K562 (cell line): ENCODE measurements at regions not wholly inside any gene's neighbourhood (a gene's known extent, or its start where the extent isn't known, plus 50 kb on each side); places are given as distances from the start of the nearest gene placed in this dataset.

Experiments used
- ATF3 ChIP-seq, 2 experiments: fragments of 450-650 bp in 1 of 2; sonication (generic) in 1 of 2; formaldehyde crosslinking in 1 of 2; IDR thresholded peaks in 1 of 2; conservative IDR thresholded peaks in 1 of 2; 2 replicates each; pipeline versions ENCODE4 v1.6.1 to v1.8.1; 2016 to 2023; ENCODE audit warnings: mild to moderate bottlenecking in 2 of 2, moderate library complexity in 2 of 2, inconsistent platforms in 1 of 2, missing genetic modification reagents in 1 of 2
- ATF4 ChIP-seq: fragments of 450-650 bp; formaldehyde crosslinking; IDR thresholded peaks from 2 replicates; pipeline ENCODE4 v1.4.0; 2022; ENCODE audit warnings: mild to moderate bottlenecking, moderate library complexity
- BHLHE40 ChIP-seq: IDR thresholded peaks from 2 replicates; pipeline ENCODE4 v1.6.1; 2011; ENCODE audit warnings: low read length, improper control_type of control experiment
- NFE2 ChIP-seq: IDR thresholded peaks from 2 replicates; pipeline ENCODE4 v1.6.1; 2014; ENCODE audit warnings: antibody characterized with exemption, low read depth
- SAFB2 ChIP-seq: fragments of 200-400 bp; formaldehyde crosslinking; IDR thresholded peaks from 2 replicates; pipeline ENCODE4 v1.6.1; 2018; ENCODE audit warnings: borderline replicate concordance, low read length, low read depth, moderate library complexity; ENCODE audit not compliant: severe bottlenecking
- ZBTB11 ChIP-seq, 3 experiments: fragments of 200-800 bp in 1 of 3; fragments of 250-450 bp in 1 of 3; fragments of 450-650 bp in 1 of 3; sonication (Bioruptor Pico) in 1 of 3; sonication (Bioruptor generic) in 1 of 3; formaldehyde crosslinking in 1 of 3; IDR thresholded peaks; 2 replicates each; pipeline versions ENCODE4 v1.6.1 to v1.8.0; 2016 to 2022; ENCODE audit warnings: mild to moderate bottlenecking in 2 of 3, missing genetic modification characterization in 2 of 3, missing compliant biosample characterization in 1 of 3, moderate library complexity in 1 of 3
- ZNF561 ChIP-seq: fragments of 450-650 bp; formaldehyde crosslinking; conservative IDR thresholded peaks from 2 replicates; pipeline ENCODE4 v1.4.0; 2020; ENCODE audit warnings: mild to moderate bottlenecking, moderate library complexity
- TF ChIP-seq, protein P1 (sequence below), 2 experiments: fragments of 450-650 bp in 1 of 2; sonication (generic) in 1 of 2; formaldehyde crosslinking in 1 of 2; IDR thresholded peaks; 2 replicates each; pipeline versions ENCODE4 v1.7.1 to v1.9.0; 2016 to 2022; ENCODE audit warnings: inconsistent platforms in 1 of 2, mild to moderate bottlenecking in 1 of 2, missing genetic modification reagents in 1 of 2

GRCh38 chr10:2953495-2953894 is 113.9 kb upstream of the PFKP start (continued):
- TF ChIP-seq ZBTB11 (CRISPR knock-in tag; IDR thresholded peaks at IDR 0.05) (no peak), ZNF561 (no peak), BHLHE40 (no peak), NFE2 (no peak), SAFB2 (no peak), ATF3 (IDR thresholded peaks at IDR 0.05) (no peak), ATF3 (CRISPR knock-in tag; conservative IDR thresholded peaks at IDR 0.05) (no peak), ATF4 (CRISPR knock-in tag) (no peak)
- TF ChIP-seq, protein P1, sequence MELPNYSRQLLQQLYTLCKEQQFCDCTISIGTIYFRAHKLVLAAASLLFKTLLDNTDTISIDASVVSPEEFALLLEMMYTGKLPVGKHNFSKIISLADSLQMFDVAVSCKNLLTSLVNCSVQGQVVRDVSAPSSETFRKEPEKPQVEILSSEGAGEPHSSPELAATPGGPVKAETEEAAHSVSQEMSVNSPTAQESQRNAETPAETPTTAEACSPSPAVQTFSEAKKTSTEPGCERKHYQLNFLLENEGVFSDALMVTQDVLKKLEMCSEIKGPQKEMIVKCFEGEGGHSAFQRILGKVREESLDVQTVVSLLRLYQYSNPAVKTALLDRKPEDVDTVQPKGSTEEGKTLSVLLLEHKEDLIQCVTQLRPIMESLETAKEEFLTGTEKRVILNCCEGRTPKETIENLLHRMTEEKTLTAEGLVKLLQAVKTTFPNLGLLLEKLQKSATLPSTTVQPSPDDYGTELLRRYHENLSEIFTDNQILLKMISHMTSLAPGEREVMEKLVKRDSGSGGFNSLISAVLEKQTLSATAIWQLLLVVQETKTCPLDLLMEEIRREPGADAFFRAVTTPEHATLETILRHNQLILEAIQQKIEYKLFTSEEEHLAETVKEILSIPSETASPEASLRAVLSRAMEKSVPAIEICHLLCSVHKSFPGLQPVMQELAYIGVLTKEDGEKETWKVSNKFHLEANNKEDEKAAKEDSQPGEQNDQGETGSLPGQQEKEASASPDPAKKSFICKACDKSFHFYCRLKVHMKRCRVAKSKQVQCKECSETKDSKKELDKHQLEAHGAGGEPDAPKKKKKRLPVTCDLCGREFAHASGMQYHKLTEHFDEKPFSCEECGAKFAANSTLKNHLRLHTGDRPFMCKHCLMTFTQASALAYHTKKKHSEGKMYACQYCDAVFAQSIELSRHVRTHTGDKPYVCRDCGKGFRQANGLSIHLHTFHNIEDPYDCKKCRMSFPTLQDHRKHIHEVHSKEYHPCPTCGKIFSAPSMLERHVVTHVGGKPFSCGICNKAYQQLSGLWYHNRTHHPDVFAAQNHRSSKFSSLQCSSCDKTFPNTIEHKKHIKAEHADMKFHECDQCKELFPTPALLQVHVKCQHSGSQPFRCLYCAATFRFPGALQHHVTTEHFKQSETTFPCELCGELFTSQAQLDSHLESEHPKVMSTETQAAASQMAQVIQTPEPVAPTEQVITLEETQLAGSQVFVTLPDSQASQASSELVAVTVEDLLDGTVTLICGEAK (IDR thresholded peaks at IDR 0.05) = no peak
- TF ChIP-seq, protein P1 (CRISPR knock-in tag; IDR thresholded peaks at IDR 0.05) = no peak
- TF ChIP-seq, all 486 proteins: peak for 0
